Adrenal gland (tissue), 5 donors: ENCODE measurements at regions not wholly inside any gene's neighbourhood (a gene's known extent, or its start where the extent isn't known, plus 50 kb on each side); places are given as distances from the start of the nearest gene placed in this dataset.

ENCODE experiments used
- POLR2A ChIP-seq, 2 donors: fragments of 450-650 bp; IDR thresholded peaks; one replicate each; pipeline ENCODE4 v1.6.1; 2017; ENCODE audit warnings: antibody characterized with exemption in 2 of 2, mild to moderate bottlenecking in 2 of 2, moderate library complexity in 1 of 2
- TF ChIP-seq, protein P1 (sequence below), 6 experiments: fragments of 450-650 bp in 4 of 6; fragments of 200-600 bp in 2 of 6; sonication (generic) in 1 of 6; IDR thresholded peaks; 1 replicate in 5 of 6; 2 replicates in 1 of 6; pipeline versions ENCODE4 v1.5.1 to v1.8.0; 2016 to 2021; ENCODE audit warnings: antibody characterized with exemption in 6 of 6, mild to moderate bottlenecking in 2 of 6, moderate library complexity in 1 of 6
- donor health status: DM: no; HTN: no; CAD: no.

- TF ChIP-seq, protein P1, sequence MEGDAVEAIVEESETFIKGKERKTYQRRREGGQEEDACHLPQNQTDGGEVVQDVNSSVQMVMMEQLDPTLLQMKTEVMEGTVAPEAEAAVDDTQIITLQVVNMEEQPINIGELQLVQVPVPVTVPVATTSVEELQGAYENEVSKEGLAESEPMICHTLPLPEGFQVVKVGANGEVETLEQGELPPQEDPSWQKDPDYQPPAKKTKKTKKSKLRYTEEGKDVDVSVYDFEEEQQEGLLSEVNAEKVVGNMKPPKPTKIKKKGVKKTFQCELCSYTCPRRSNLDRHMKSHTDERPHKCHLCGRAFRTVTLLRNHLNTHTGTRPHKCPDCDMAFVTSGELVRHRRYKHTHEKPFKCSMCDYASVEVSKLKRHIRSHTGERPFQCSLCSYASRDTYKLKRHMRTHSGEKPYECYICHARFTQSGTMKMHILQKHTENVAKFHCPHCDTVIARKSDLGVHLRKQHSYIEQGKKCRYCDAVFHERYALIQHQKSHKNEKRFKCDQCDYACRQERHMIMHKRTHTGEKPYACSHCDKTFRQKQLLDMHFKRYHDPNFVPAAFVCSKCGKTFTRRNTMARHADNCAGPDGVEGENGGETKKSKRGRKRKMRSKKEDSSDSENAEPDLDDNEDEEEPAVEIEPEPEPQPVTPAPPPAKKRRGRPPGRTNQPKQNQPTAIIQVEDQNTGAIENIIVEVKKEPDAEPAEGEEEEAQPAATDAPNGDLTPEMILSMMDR (IDR thresholded peaks at IDR 0.05), result no peak
- TF ChIP-seq POLR2A (IDR thresholded peaks at IDR 0.05), result no peak
Measured at GRCh38 chr1:224564454-224565084, 51.5 kb upstream of the CNIH3 start.
